HG03378 (cell line): ENCODE measurements at regions not wholly inside any gene's neighbourhood (a gene's known extent, or its start where the extent isn't known, plus 50 kb on each side); places are given as distances from the start of the nearest gene placed in this dataset.
"Not testable (repeated sequence)": the region's sequence is repeated elsewhere in the genome, so short reads cannot be mapped to it uniquely, and the experiment has no call there.

ENCODE experiments used
- ATAC-seq: cut with Tn5 transposase; IDR thresholded peaks from one replicate; pipeline ENCODE4 v1.9.1; 2021; ENCODE audit warnings: mild to moderate bottlenecking, moderate library complexity; ENCODE audit not compliant: unreplicated experiment

- no peak for ATAC-seq
Measured at GRCh38 chr2:3039188-3040065, 338.2 kb downstream of the EIPR1 start.

- no peak for ATAC-seq
Measured at GRCh38 chr2:3038636-3039035, 339.0 kb downstream of the EIPR1 start.

- no peak for ATAC-seq
Measured at GRCh38 chr2:3037196-3038194, 340.1 kb downstream of the EIPR1 start.

- ATAC-seq = no peak
Measured at GRCh38 chr2:3036432-3037125, 341.0 kb downstream of the EIPR1 start.

GRCh38 chr2:3035385-3036050 lies 342.1 kb downstream of the EIPR1 start:
- no peak for ATAC-seq

- no peak for ATAC-seq
Measured at GRCh38 chr2:3034856-3035255, 342.8 kb downstream of the EIPR1 start.

- no peak for ATAC-seq
Measured at GRCh38 chr2:3034396-3034795, 343.2 kb downstream of the EIPR1 start.

GRCh38 chr2:3033315-3033714 lies 344.3 kb downstream of the EIPR1 start:
- ATAC-seq = no peak

- ATAC-seq = not testable (repeated sequence)
Measured at GRCh38 chr2:3030791-3031190, 346.8 kb downstream of the EIPR1 start.

GRCh38 chr2:3025984-3026383 lies 351.6 kb downstream of the EIPR1 start:
- no peak for ATAC-seq

GRCh38 chr2:3025261-3025660 lies 352.4 kb downstream of the EIPR1 start:
- no peak for ATAC-seq

- no peak for ATAC-seq
Measured at GRCh38 chr2:3024401-3024935, 353.1 kb downstream of the EIPR1 start.

- ATAC-seq = no peak
Measured at GRCh38 chr2:3023531-3023930, 354.1 kb downstream of the EIPR1 start.

GRCh38 chr2:3022841-3023372 lies 354.7 kb downstream of the EIPR1 start:
- no peak for ATAC-seq

GRCh38 chr2:3021720-3022119 lies 355.9 kb downstream of the EIPR1 start:
- ATAC-seq = no peak

GRCh38 chr2:3010001-3010400 lies 367.6 kb downstream of the EIPR1 start:
- no peak for ATAC-seq

- ATAC-seq = no peak
Measured at GRCh38 chr2:3009483-3009882, 368.1 kb downstream of the EIPR1 start.

- no peak for ATAC-seq
Measured at GRCh38 chr2:3009005-3009404, 368.6 kb downstream of the EIPR1 start.

GRCh38 chr2:3008561-3008960 lies 369.1 kb downstream of the EIPR1 start:
- no peak for ATAC-seq

GRCh38 chr2:3007135-3007534 lies 370.5 kb downstream of the EIPR1 start:
- ATAC-seq = no peak
